Neuronal stem cell (in vitro differentiated cells): ENCODE measurements at regions not wholly inside any gene's neighbourhood (a gene's known extent, or its start where the extent isn't known, plus 50 kb on each side); places are given as distances from the start of the nearest gene placed in this dataset.

ENCODE experiments used
- DNase-seq: peaks from one replicate; pipeline ENCODE4 v3.0.0-alpha.2; 2013; ENCODE audit warnings: low spot score
- H2AFZ ChIP-seq: one replicate; pipeline ENCODE4 v1.6.1; 2013; ENCODE audit warnings: mild to moderate bottlenecking, low read length, inconsistent platforms
- H2AK5ac ChIP-seq: 2 replicates; pipeline ENCODE4 v1.6.1; 2013; ENCODE audit warnings: low read depth, mild to moderate bottlenecking, inconsistent platforms, low read length, moderate library complexity, mixed read lengths
- H2BK120ac ChIP-seq: 2 replicates; pipeline ENCODE4 v1.6.1; 2013; ENCODE audit warnings: low read depth, mild to moderate bottlenecking, inconsistent platforms, low read length, moderate library complexity, mixed read lengths
- H2BK12ac ChIP-seq: one replicate; pipeline ENCODE4 v1.6.1; 2013; ENCODE audit warnings: low read length, inconsistent platforms
- H2BK15ac ChIP-seq: 2 replicates; pipeline ENCODE4 v1.6.1; 2013; ENCODE audit warnings: mild to moderate bottlenecking, low read length, inconsistent platforms, mixed read lengths
- H2BK5ac ChIP-seq: one replicate; pipeline ENCODE4 v1.6.1; 2013; ENCODE audit warnings: inconsistent platforms, mild to moderate bottlenecking, low read length, moderate library complexity
- H3K14ac ChIP-seq: one replicate; pipeline ENCODE4 v1.6.1; 2013; ENCODE audit warnings: low read length, inconsistent platforms
- H3K18ac ChIP-seq: 2 replicates; pipeline ENCODE4 v1.6.1; 2013; ENCODE audit warnings: low read length, inconsistent platforms
- H3K23ac ChIP-seq: 2 replicates; pipeline ENCODE4 v1.6.1; 2013; ENCODE audit warnings: low read depth, mild to moderate bottlenecking, mixed read lengths, low read length, inconsistent platforms; ENCODE audit not compliant: poor library complexity
- H3K27ac ChIP-seq: replicated peaks from 3 replicates; pipeline ENCODE4 v1.5.1; 2013; ENCODE audit warnings: low read length, inconsistent platforms
- H3K27me3 ChIP-seq, 3 experiments: 2 replicates each; pipeline ENCODE4 v1.6.1; 2013; ENCODE audit warnings: low read length in 3 of 3, mild to moderate bottlenecking in 2 of 3, inconsistent platforms in 1 of 3, low read depth in 1 of 3, mixed read lengths in 1 of 3, moderate library complexity in 1 of 3; ENCODE audit not compliant: control insufficient read depth in 3 of 3, insufficient read depth in 3 of 3
- H3K36me3 ChIP-seq, 2 donors: replicated peaks in 1 of 2; 2 replicates each; pipeline ENCODE4 v1.6.1; 2013; ENCODE audit warnings: low read length in 2 of 2; ENCODE audit not compliant: control insufficient read depth in 2 of 2, insufficient read depth in 2 of 2
- H3K4ac ChIP-seq: 2 replicates; pipeline ENCODE4 v1.6.1; 2013; ENCODE audit warnings: inconsistent platforms, mild to moderate bottlenecking, low read length, moderate library complexity
- H3K4me1 ChIP-seq, 2 donors: 1 replicate in 1 of 2; 2 replicates in 1 of 2; pipeline ENCODE4 v1.6.1; 2013; ENCODE audit warnings: low read length in 2 of 2, low read depth in 1 of 2; ENCODE audit not compliant: control insufficient read depth in 2 of 2, insufficient read depth in 1 of 2
- H3K4me2 ChIP-seq: one replicate; pipeline ENCODE4 v1.6.1; 2013; ENCODE audit warnings: mild to moderate bottlenecking, low read length, inconsistent platforms; ENCODE audit not compliant: insufficient read depth, poor library complexity, severe bottlenecking
- H3K4me3 ChIP-seq, 2 donors: 2 replicates each; pipeline ENCODE4 v1.5.1; 2013; ENCODE audit warnings: low read length in 2 of 2, mild to moderate bottlenecking in 2 of 2, inconsistent platforms in 1 of 2, moderate library complexity in 1 of 2
- H3K79me1 ChIP-seq: one replicate; pipeline ENCODE4 v1.6.1; 2013; ENCODE audit warnings: low read depth, mild to moderate bottlenecking, inconsistent platforms, low read length, moderate library complexity
- H3K9ac ChIP-seq: one replicate; pipeline ENCODE4 v1.6.1; 2013; ENCODE audit warnings: mild to moderate bottlenecking, low read depth, low read length, inconsistent platforms; ENCODE audit not compliant: poor library complexity
- H3K9me3 ChIP-seq, 2 donors: replicated peaks in 1 of 2; 2 replicates each; pipeline versions ENCODE3 to v1.6.1; 2013; ENCODE audit warnings: low read length in 2 of 2, mild to moderate bottlenecking in 2 of 2, inconsistent platforms in 1 of 2, low read depth in 1 of 2, mixed read lengths in 1 of 2, moderate library complexity in 1 of 2; ENCODE audit not compliant: control insufficient read depth in 2 of 2, insufficient read depth in 1 of 2
- H4K8ac ChIP-seq: one replicate; pipeline ENCODE4 v1.6.1; 2013; ENCODE audit warnings: low read depth, mild to moderate bottlenecking, inconsistent platforms, low read length, moderate library complexity
- H4K91ac ChIP-seq: one replicate; pipeline ENCODE4 v1.6.1; 2013; ENCODE audit warnings: low read length, low read depth, mild to moderate bottlenecking, inconsistent platforms; ENCODE audit not compliant: poor library complexity
- WGBS, 2 donors: extraction: QIAGEN DNeasy Blood & Tissue Kit; methylation state at CpG; one replicate each; pipeline ENCODE4 v1.1.7; 2013; ENCODE audit warnings: missing lambda C conversion rate in 2 of 2, mixed read lengths in 1 of 2; ENCODE audit not compliant: insufficient read length in 2 of 2, insufficient replicate concordance in 1 of 2; ENCODE audit errors: extremely low coverage in 2 of 2; 5-methylcytosine and 5-hydroxymethylcytosine counted together

DNA sequence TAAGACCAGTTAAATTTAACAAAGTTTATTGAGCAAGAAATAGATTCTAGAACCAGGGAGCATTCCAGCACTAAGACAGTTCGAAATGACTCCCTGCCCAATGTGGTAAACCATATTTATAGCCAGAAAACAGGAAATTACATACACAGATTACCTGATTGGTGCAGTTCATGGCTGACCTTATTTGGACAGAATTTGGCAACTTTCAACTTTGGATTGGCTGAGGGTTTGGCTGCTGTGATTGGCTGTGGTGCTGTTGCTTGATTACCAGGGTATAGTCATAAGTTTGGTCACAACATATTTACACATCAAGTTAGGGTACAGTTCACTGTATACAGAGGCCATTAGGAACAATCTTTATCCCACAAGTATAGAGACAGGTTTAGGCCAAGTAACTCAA lies 984.8 kb upstream of the MIR17HG start:
- no peak overlapping the region for H3K4me2 ChIP-seq
- no CpG with 5 or more reads among the region's 1 CpG for WGBS, 2 donors

DNA sequence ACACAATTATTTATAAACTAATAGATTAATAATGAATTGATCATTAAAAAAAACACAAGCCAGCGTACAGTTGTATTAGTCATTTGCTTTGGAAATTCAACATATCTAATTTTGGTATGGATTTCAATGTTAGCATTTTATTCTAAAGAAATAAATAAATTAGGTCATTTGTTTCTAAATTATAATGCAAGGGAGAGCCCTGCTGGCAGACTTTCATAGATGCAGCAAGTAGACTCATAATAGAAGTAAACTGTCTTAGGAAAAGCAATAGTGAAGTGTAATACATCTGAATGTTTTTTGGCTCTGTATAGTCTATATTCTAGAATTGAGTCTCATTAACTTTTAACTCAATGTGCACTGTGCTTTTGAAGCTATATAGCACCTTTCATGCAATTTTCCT lies 982.4 kb upstream of the MIR17HG start:
- no CpG with 5 or more reads among the region's 1 CpG for WGBS, 2 donors
- no peaks in the 10 kb centered on the region for H3K27me3 ChIP-seq
- no peak overlapping the region for H2AFZ ChIP-seq
- no peak overlapping the region for H3K18ac ChIP-seq
- H2BK12ac ChIP-seq, result no peak overlapping the region
- no peak for DNase-seq
- H3K4me1 ChIP-seq, result no peaks in the 10 kb centered on the region
- no peak overlapping the region for H2BK120ac ChIP-seq
- no peak overlapping the region for H3K23ac ChIP-seq
- H3K4me3 ChIP-seq, result no peak overlapping the region
- no peak overlapping the region for H2BK5ac ChIP-seq
- no peak overlapping the region for H2AK5ac ChIP-seq
- peaks cover 0 to 2% of the 10 kb centered on the region in 2 donors for H3K9me3 ChIP-seq
- no peak overlapping the region for H4K8ac ChIP-seq
- no peaks in the 10 kb centered on the region for H3K36me3 ChIP-seq
- no peak overlapping the region for H3K9ac ChIP-seq
- H3K4ac ChIP-seq, result no peak overlapping the region
- no peak overlapping the region for H3K14ac ChIP-seq
- H2BK15ac ChIP-seq, result no peak overlapping the region
- H3K27ac ChIP-seq, result no peak overlapping the region
- H3K4me2 ChIP-seq, result no peak overlapping the region
- H3K79me1 ChIP-seq, result no peaks in the 10 kb centered on the region
- H4K91ac ChIP-seq, result no peak overlapping the region

More for the DNA sequence above, 984.8 kb upstream of the MIR17HG start:
- no peak for DNase-seq
- Histone ChIP-seq H2AK5ac (no peak overlapping the region), H2BK120ac (no peak overlapping the region), H3K14ac (no peak overlapping the region), H3K18ac (no peak overlapping the region), H3K79me1 (no peaks in the 10 kb centered on the region), H3K23ac (no peak overlapping the region), H2BK12ac (no peak overlapping the region), H3K36me3 (no peaks in the 10 kb centered on the region), H3K27me3 (no peaks in the 10 kb centered on the region), H3K4me1 (no peaks in the 10 kb centered on the region), H4K91ac (no peak overlapping the region), H3K4me3 (no peak overlapping the region), H4K8ac (no peak overlapping the region), H3K9me3 (no peaks in the 10 kb centered on the region), H2BK5ac (no peak overlapping the region), H2AFZ (no peak overlapping the region), H3K27ac (no peak overlapping the region), H2BK15ac (no peak overlapping the region), H3K9ac (no peak overlapping the region), H3K4ac (no peak overlapping the region)

DNA sequence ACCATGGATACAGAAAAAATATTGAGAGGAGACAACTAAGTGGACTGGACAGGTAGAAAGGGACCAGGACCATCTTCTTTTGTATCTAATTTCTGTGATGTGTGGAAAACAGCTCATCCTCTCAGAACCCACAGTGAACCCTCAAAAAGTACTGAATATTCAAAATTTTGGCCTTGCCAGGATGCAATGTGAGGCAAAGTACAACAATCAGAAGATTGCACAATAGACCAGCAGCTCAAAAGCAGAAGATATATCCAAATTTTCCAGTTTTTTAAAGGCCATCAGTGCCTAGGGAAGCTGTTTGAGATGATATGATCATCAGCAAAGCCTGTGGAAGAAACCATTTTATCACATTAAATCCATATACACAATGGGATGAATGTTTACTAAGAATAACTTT lies 973.3 kb upstream of the MIR17HG start:
- Histone ChIP-seq H3K9ac (no peak overlapping the region), H3K18ac (no peak overlapping the region), H2BK12ac (no peak overlapping the region), H4K8ac (no peak overlapping the region), H3K4me2 (no peak overlapping the region), H3K4me3 (no peak overlapping the region), H3K14ac (no peak overlapping the region), H2BK5ac (no peak overlapping the region), H2BK15ac (no peak overlapping the region), H3K9me3 (peaks cover 0 to 4% of the 10 kb centered on the region in 2 donors), H2BK120ac (no peak overlapping the region), H2AK5ac (no peak overlapping the region), H3K27ac (no peak overlapping the region), H4K91ac (no peak overlapping the region), H3K23ac (no peak overlapping the region), H3K79me1 (no peaks in the 10 kb centered on the region), H2AFZ (no peak overlapping the region), H3K36me3 (no peaks in the 10 kb centered on the region), H3K27me3 (no peaks in the 10 kb centered on the region), H3K4ac (no peak overlapping the region), H3K4me1 (no peaks in the 10 kb centered on the region)
- DNase-seq, result no peak

DNA sequence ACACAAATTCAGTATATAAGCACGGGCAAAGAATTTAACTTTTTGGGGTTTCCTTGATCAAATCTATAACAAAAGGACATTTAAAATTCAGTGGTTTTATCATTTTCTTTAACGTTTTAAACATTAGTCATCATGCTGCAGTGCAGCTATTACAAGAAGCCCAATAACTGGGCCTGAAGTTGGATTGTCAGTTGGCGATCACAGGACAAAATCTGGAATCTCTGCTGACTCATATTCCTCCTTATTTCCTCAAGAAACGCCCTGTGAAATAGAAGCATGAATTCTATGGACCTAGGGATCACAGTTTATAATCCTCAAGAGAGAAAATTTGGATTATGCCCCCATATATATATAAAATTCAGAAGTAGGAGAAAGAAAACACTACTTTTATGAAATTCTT lies 971.6 kb upstream of the MIR17HG start:
- Histone ChIP-seq H4K91ac (no peak overlapping the region), H2AK5ac (no peak overlapping the region), H2BK5ac (no peak overlapping the region), H3K18ac (no peak overlapping the region), H3K27me3 (no peaks in the 10 kb centered on the region), H2BK12ac (no peak overlapping the region), H3K4me3 (no peak overlapping the region), H4K8ac (no peak overlapping the region), H3K4ac (no peak overlapping the region), H2BK15ac (no peak overlapping the region), H3K9ac (no peak overlapping the region), H3K9me3 (no peaks in the 10 kb centered on the region), H2AFZ (no peak overlapping the region), H3K23ac (no peak overlapping the region), H2BK120ac (no peak overlapping the region), H3K14ac (no peak overlapping the region), H3K4me1 (no peaks in the 10 kb centered on the region), H3K27ac (no peak overlapping the region), H3K79me1 (no peaks in the 10 kb centered on the region), H3K36me3 (no peaks in the 10 kb centered on the region), H3K4me2 (no peak overlapping the region)
- no CpG with 5 or more reads among the region's 4 CpGs for WGBS, 2 donors
- DNase-seq, result no peak
